Stimulated activated naive B cell treated with anti-CD40 and anti-IgM and Interleukin-4, amounts not matched to agents 10 μg/mL and 1 μg/mL and 100 μg/mL, for 72 hours (primary cell): ENCODE measurements at regions not wholly inside any gene's neighbourhood (a gene's known extent, or its start where the extent isn't known, plus 50 kb on each side); places are given as distances from the start of the nearest gene placed in this dataset.

Experiments
- ATAC-seq, 2 donors: fragments of 150-1000 bp; cut with Tn5 transposase; replicated peaks; 2 replicates each; pipeline ENCODE4 v1.10.0; 2021; ENCODE audit warnings: moderate library complexity in 1 of 2
- DNase-seq: peaks from one replicate; pipeline ENCODE4 v3.0.0; 2021
- H3K27ac Mint-ChIP-seq: one replicate; pipeline ENCODE4 v1.8.0; 2022; ENCODE audit warnings: mild to moderate bottlenecking, mixed read lengths
- H3K27me3 Mint-ChIP-seq, 2 donors: one replicate each; pipeline ENCODE4 v1.8.0; 2022; ENCODE audit warnings: mixed read lengths in 2 of 2
- H3K36me3 Mint-ChIP-seq, 2 donors: one replicate each; pipeline ENCODE4 v1.8.0; 2022; ENCODE audit warnings: mixed read lengths in 2 of 2, mild to moderate bottlenecking in 1 of 2
- H3K4me1 Mint-ChIP-seq, 2 donors: one replicate each; pipeline ENCODE4 v1.8.0; 2022; ENCODE audit warnings: mixed read lengths in 2 of 2, mild to moderate bottlenecking in 1 of 2
- H3K4me3 Mint-ChIP-seq, 2 donors: one replicate each; pipeline ENCODE4 v1.8.0; 2022; ENCODE audit warnings: mild to moderate bottlenecking in 2 of 2, mixed read lengths in 2 of 2, moderate library complexity in 1 of 2
- H3K9me3 Mint-ChIP-seq, 2 donors: one replicate each; pipeline ENCODE4 v1.8.0; 2022; ENCODE audit warnings: mixed read lengths in 2 of 2, mild to moderate bottlenecking in 1 of 2

DNA sequence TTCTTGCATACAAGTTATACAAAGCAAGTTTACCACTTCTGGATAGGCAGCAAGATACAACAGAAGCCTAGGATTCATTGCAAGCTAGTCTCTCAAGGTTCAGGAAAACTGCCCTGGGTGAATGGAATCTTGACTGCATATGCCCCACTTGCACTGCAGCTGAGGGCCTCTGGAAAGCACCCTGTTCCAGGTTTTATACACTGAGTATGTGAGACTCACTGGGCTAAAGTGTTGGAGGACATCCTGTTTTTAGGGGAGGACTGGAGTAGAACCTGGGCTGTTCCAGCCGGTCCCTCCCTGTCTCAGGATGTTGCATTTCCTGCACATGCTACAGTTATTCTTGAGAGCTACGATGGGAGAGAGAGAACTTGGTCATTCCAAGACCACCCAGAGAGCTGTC lies 168.5 kb upstream of the NUDT6 start:
- no peak overlapping the region for H3K4me3 Mint-ChIP-seq
- H3K36me3 Mint-ChIP-seq = peaks cover 32 to 52% of the 10 kb centered on the region in 2 donors
- H3K27ac Mint-ChIP-seq = no peak overlapping the region
- no peaks in the 10 kb centered on the region for H3K27me3 Mint-ChIP-seq
- H3K4me1 Mint-ChIP-seq = peaks cover 4 to 6% of the 10 kb centered on the region in 2 donors
- DNase-seq = no peak
- no peak for ATAC-seq
- H3K9me3 Mint-ChIP-seq = peaks cover 5 to 7% of the 10 kb centered on the region in 2 donors

- Mint-ChIP-seq H3K4me1 (peaks cover 4 to 6% of the 10 kb centered on the region in 2 donors), H3K27ac (no peak overlapping the region), H3K36me3 (peaks cover 20 to 38% of the 10 kb centered on the region in 2 donors), H3K9me3 (peaks cover 3% of the 10 kb centered on the region in 2 donors), H3K27me3 (no peaks in the 10 kb centered on the region), H3K4me3 (no peak overlapping the region)
- DNase-seq = no peak
- no peak for ATAC-seq
These were observed 170.2 kb upstream of the NUDT6 start for GRCh38 chr4:123092586-123092985.

DNA sequence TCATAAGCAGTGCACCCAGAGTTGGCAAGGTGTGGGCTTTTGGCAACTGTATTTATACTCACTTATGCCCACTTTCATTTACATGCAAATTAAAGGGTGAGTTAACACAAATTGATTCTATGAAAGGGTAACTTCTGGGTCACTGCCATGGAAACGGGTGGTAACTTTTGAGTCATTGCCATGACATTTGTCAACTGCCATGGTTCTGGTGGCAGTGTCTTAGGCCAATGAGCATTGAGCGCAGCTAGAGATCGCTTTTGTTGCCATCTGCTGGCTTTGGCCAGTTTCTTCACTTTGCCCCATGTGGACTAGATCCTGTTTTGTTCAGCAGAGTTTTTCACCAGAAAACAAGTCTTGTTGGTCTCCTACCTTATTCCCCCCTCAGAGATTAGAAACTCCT lies 170.8 kb upstream of the NUDT6 start:
- DNase-seq = no peak
- Mint-ChIP-seq H3K4me1 (peaks cover 4 to 6% of the 10 kb centered on the region in 2 donors), H3K9me3 (peaks cover 3% of the 10 kb centered on the region in 2 donors), H3K27me3 (no peaks in the 10 kb centered on the region), H3K36me3 (peaks cover 15 to 31% of the 10 kb centered on the region in 2 donors), H3K4me3 (no peak overlapping the region), H3K27ac (no peak overlapping the region)
- ATAC-seq = peak in 1 of 2 donors; percentile 41

GRCh38 chr4:123096038-123096437 lies 173.6 kb upstream of the NUDT6 start:
- peaks cover 7 to 18% of the 10 kb centered on the region in 2 donors for H3K36me3 Mint-ChIP-seq
- H3K27ac Mint-ChIP-seq = no peak overlapping the region
- H3K9me3 Mint-ChIP-seq = peaks cover 0 to under 1% of the 10 kb centered on the region in 2 donors
- H3K4me3 Mint-ChIP-seq = no peak overlapping the region
- H3K4me1 Mint-ChIP-seq = no peaks in the 10 kb centered on the region
- no peaks in the 10 kb centered on the region for H3K27me3 Mint-ChIP-seq
- no peak for ATAC-seq
- DNase-seq = no peak

GRCh38 chr4:123102897-123103471 lies 180.6 kb upstream of the NUDT6 start:
- H3K27ac Mint-ChIP-seq = no peak overlapping the region
- no peaks in the 10 kb centered on the region for H3K9me3 Mint-ChIP-seq
- H3K4me1 Mint-ChIP-seq = peaks cover 0 to 5% of the 10 kb centered on the region in 2 donors
- no peaks in the 10 kb centered on the region for H3K27me3 Mint-ChIP-seq
- ATAC-seq (peak; percentile 68 to 69), DNase-seq (no peak)
- H3K36me3 Mint-ChIP-seq = peaks cover 11 to 18% of the 10 kb centered on the region in 2 donors
- no peak overlapping the region for H3K4me3 Mint-ChIP-seq

GRCh38 chr4:123104310-123105025 lies 182.1 kb upstream of the NUDT6 start:
- Mint-ChIP-seq H3K4me3 (no peak overlapping the region), H3K36me3 (peaks cover 11 to 18% of the 10 kb centered on the region in 2 donors), H3K27me3 (no peaks in the 10 kb centered on the region)

GRCh38 chr4:123105026-123105420 lies 182.6 kb upstream of the NUDT6 start:
- H3K36me3 Mint-ChIP-seq = peaks cover 11 to 18% of the 10 kb centered on the region in 2 donors
- H3K4me1 Mint-ChIP-seq = peaks cover 0 to 5% of the 10 kb centered on the region in 2 donors
- no peaks in the 10 kb centered on the region for H3K27me3 Mint-ChIP-seq
- H3K9me3 Mint-ChIP-seq = no peaks in the 10 kb centered on the region
- H3K27ac Mint-ChIP-seq = no peak overlapping the region
- DNase-seq (no peak), ATAC-seq (no peak)
- H3K4me3 Mint-ChIP-seq = no peak overlapping the region

More at GRCh38 chr4:123104310-123105025, 182.1 kb upstream of the NUDT6 start:
- ATAC-seq (no peak), DNase-seq (no peak)
- Mint-ChIP-seq H3K27ac (no peak overlapping the region), H3K4me1 (peaks cover 0 to 5% of the 10 kb centered on the region in 2 donors), H3K9me3 (no peaks in the 10 kb centered on the region)

DNA sequence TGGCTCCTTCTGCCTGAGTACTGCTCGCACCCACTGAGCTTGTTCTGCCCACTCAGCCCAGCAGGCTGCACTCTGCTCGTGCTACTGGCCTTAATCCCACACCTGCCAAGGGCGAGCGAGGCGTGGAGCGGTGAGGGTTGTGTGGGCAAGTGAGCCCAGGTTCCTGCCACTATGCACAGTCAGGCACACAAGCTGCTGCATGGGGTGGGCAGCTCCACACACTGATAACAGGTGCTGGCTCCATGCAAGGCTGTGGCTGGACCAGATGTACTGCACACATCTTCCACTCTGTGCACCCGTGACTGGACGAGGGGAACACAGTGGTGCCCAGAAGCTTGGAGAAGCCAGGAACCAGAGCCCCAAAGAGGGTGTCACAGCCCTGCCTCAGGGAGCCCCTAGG lies 184.3 kb upstream of the NUDT6 start:
- ATAC-seq = no peak
- Mint-ChIP-seq H3K4me1 (peaks cover 0 to 5% of the 10 kb centered on the region in 2 donors), H3K36me3 (peaks cover 9 to 18% of the 10 kb centered on the region in 2 donors), H3K4me3 (no peak overlapping the region), H3K9me3 (no peaks in the 10 kb centered on the region), H3K27me3 (no peaks in the 10 kb centered on the region), H3K27ac (peak overlapping the region; percentile 31)
- DNase-seq = no peak

DNA sequence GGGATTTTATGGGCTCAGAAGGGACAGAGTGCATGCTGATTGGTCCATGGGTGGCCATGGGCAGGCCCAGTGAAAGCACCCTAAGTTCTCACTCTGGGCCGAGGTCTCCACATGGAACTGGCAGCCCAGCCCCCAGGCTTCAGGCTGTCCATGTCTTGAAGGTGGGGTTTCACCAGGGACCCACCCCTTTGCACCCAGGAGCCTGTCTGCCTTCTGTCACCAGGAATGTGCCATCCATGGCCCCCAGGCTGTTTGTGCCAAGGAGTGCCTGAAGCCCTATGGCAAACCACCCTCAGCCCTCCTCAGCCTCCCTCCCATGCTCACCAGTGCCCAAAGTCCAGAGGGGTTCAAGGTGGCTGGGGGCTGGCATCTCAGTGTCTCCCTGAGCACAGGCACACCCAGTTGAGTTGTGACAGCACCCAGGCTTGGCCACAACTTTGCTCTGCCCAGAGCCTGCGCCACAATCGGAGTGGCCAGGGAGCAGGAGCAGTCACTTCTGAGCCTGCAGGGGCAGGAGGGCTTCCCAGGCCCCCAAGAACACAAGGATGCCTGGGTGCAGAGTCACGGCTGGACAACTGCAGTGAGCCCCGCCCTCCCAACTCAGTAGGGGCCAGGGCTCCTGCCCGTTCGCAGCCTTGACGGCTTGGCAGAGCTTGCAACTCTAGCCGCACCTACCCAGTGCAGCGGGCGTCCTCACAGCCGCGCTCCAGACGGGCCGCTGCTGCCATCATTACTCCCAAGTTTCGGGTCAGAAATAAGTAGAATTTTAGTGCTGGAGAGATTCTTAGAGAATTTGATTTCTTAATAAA lies 185.3 kb upstream of the NUDT6 start:
- DNase-seq = no peak
- Mint-ChIP-seq H3K4me1 (peaks cover 0 to 5% of the 10 kb centered on the region in 2 donors), H3K36me3 (peaks cover 9 to 18% of the 10 kb centered on the region in 2 donors), H3K9me3 (no peaks in the 10 kb centered on the region), H3K27me3 (no peaks in the 10 kb centered on the region), H3K4me3 (no peak overlapping the region), H3K27ac (no peak overlapping the region)
- no peak for ATAC-seq

DNA sequence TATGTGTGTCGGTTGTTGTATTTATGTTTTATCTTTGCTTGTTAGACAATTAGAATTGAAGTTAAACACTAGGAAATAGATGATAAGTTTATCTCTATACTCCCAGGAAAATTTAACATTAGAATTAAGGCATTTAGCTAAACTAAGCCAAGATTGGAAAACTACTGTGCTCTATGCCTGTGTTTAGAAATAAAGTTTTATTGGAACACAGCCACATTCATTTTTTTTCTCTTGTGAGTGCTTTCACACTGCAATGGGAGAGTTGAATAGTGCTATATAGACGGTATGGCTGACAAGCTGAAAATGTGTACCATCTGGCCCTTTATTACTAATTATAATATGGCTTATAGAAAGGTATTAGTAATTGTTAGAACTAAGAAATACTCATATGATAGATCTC lies 186.7 kb upstream of the NUDT6 start:
- Mint-ChIP-seq H3K9me3 (peaks cover 0 to 2% of the 10 kb centered on the region in 2 donors), H3K4me3 (no peak overlapping the region), H3K36me3 (peaks cover 15 to 23% of the 10 kb centered on the region in 2 donors), H3K27ac (no peak overlapping the region), H3K27me3 (no peaks in the 10 kb centered on the region), H3K4me1 (no peaks in the 10 kb centered on the region)
- DNase-seq (no peak), ATAC-seq (no peak)

GRCh38 chr4:123110147-123110546 lies 187.8 kb upstream of the NUDT6 start:
- Mint-ChIP-seq H3K36me3 (peaks cover 15 to 25% of the 10 kb centered on the region in 2 donors), H3K4me1 (no peaks in the 10 kb centered on the region), H3K27ac (no peak overlapping the region)

DNA sequence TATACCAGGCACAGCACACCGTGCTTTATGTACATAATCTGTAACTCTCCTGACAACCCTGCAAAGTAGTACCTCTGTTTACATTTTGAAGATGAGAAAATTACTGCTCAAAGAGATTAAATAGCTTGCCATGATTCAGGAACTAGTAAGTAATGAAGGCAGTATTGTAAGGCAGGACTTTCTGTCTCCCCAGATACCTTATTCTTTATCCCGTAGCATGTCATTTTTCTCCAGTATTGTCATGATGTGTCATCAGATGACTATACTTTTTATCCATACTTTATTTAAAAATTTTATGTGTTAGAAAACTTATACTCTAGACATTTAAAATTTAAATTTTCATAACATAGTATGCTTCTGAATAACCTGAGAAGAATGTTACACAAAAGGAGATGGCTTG lies 188.3 kb upstream of the NUDT6 start:
- no peak overlapping the region for H3K4me3 Mint-ChIP-seq
- ATAC-seq (no peak), DNase-seq (no peak)
- no peaks in the 10 kb centered on the region for H3K4me1 Mint-ChIP-seq
- H3K27ac Mint-ChIP-seq = no peak overlapping the region
- H3K36me3 Mint-ChIP-seq = peaks cover 18 to 25% of the 10 kb centered on the region in 2 donors
- peaks cover 0 to 2% of the 10 kb centered on the region in 2 donors for H3K9me3 Mint-ChIP-seq
- H3K27me3 Mint-ChIP-seq = no peaks in the 10 kb centered on the region

More at GRCh38 chr4:123110147-123110546, 187.8 kb upstream of the NUDT6 start:
- no peak for DNase-seq
- no peak for ATAC-seq
- no peak overlapping the region for H3K4me3 Mint-ChIP-seq
- H3K27me3 Mint-ChIP-seq = no peaks in the 10 kb centered on the region
- peaks cover 0 to 2% of the 10 kb centered on the region in 2 donors for H3K9me3 Mint-ChIP-seq

DNA sequence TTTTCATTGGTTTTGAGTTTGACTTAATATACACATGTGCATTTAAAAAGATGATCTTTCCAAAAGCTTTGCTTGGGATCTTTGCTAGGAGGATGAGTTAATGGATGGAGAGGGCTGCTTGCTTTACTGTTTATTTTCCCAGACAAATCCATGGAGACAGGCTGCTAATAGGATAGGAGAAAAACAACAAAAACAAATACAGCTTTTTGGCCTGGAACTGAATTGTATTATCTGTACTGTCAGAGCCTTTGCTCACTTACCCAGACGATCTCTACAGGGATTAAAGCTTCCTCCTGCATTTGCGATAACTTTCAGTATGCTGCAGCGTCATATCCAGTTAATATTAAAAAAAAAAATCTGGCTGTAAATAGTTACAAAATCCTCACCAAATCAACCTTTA lies 190.8 kb upstream of the NUDT6 start:
- no peak overlapping the region for H3K27ac Mint-ChIP-seq
- H3K4me1 Mint-ChIP-seq = no peaks in the 10 kb centered on the region
- no peaks in the 10 kb centered on the region for H3K27me3 Mint-ChIP-seq
- ATAC-seq = no peak
- H3K9me3 Mint-ChIP-seq = peaks cover 0 to 2% of the 10 kb centered on the region in 2 donors
- peaks cover 10 to 11% of the 10 kb centered on the region in 2 donors for H3K36me3 Mint-ChIP-seq
- no peak overlapping the region for H3K4me3 Mint-ChIP-seq
- no peak for DNase-seq

DNA sequence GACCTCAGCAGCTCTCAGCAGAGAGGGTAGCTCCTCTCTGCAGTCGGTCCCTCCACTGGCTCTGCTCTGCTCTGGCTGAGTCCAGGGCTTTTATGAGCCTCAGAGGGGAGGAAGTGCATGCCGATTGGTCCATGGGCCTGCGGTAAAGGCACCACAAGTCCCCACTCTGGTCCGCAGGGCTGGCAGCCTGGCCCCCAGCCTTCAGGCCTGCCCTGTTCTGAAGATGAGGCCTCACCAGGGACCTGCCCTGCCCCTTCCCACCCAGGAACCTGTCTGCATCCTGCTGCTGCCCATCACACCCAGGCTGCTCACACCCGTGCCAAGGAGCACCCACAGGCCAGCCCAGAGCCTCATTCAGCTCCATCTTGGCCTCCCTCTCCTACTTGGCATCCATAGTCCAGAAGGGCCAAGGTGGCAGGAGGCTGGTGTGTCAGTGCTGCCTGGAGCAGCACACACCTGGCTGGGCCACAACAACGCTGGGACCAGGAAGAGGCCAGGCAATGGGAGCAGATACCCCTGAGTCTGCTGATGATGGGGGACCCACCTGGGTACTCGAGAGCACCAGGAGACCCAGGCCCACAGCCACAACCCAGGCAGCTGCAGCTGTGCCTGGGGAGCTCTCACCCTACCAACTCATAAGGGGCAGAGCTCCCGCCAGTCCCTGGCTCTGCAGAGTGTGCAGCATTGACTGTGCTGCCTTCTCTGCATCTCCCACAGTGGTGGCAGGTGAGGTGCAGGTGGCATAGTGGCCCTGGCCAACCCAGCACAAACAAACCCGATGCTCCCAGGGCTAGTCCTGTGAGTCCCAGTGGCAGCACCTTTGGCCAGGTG lies 191.9 kb upstream of the NUDT6 start:
- no peak for ATAC-seq
- Mint-ChIP-seq H3K4me1 (no peaks in the 10 kb centered on the region), H3K9me3 (peaks cover 0 to 2% of the 10 kb centered on the region in 2 donors), H3K4me3 (no peak overlapping the region), H3K36me3 (peaks cover 10 to 11% of the 10 kb centered on the region in 2 donors), H3K27me3 (no peaks in the 10 kb centered on the region), H3K27ac (no peak overlapping the region)
- DNase-seq = no peak
